IMR-90 (cell line): ENCODE measurements at regions not wholly inside any gene's neighbourhood (a gene's known extent, or its start where the extent isn't known, plus 50 kb on each side); places are given as distances from the start of the nearest gene placed in this dataset.

Experiments
- ATAC-seq: fragments of 200-7000 bp; cut with Tn5 transposase; 2 replicates; pipeline ENCODE4 v1.9.1; 2020; ENCODE audit warnings: low read depth, mild to moderate bottlenecking, moderate library complexity
- BruUV-seq: library from RNA; stranded (reverse); fragments of 400-500 nt; replicated peaks from 2 replicates; lab custom pipeline; 2021; lab: Mats Ljungman, UMichigan
- CTCF ChIA-PET: fragments of 300-600 bp; formaldehyde crosslinking; extraction: SDS; loops from one replicate; lab custom pipeline; 2021; ENCODE audit warnings: antibody characterized with exemption; lab: Yijun Ruan, JAX
- POLR2A ChIA-PET: fragments of 300-600 bp; sonication (Branson Sonifier 250); formaldehyde crosslinking; loops from one replicate; lab custom pipeline; 2022; ENCODE audit warnings: antibody characterized with exemption; ENCODE audit not compliant: unreplicated experiment; lab: Charles Lee
- DNase-seq: peaks from one replicate; pipeline ENCODE4 v3.0.0; 2013
- H2AFZ ChIP-seq: replicated peaks from 2 replicates; pipeline ENCODE3; 2013; ENCODE audit warnings: low read length, mild to moderate bottlenecking; ENCODE audit not compliant: poor library complexity
- H2AK5ac ChIP-seq: 2 replicates; pipeline ENCODE4 v1.6.1; 2013; ENCODE audit warnings: low read depth, low read length, inconsistent platforms
- H2AK9ac ChIP-seq: replicated peaks from 2 replicates; pipeline ENCODE3; 2013; ENCODE audit warnings: mild to moderate bottlenecking, low read depth, low read length, moderate library complexity; ENCODE audit not compliant: poor library complexity
- H2BK120ac ChIP-seq: 2 replicates; pipeline ENCODE4 v1.6.1; 2013; ENCODE audit warnings: low read depth, low read length, inconsistent platforms
- H2BK15ac ChIP-seq: 3 replicates; pipeline ENCODE4 v1.6.1; 2013; ENCODE audit warnings: low read depth, low read length, inconsistent platforms
- H2BK20ac ChIP-seq: 2 replicates; pipeline ENCODE4 v1.6.1; 2013; ENCODE audit warnings: low read depth, mild to moderate bottlenecking, inconsistent platforms, low read length, moderate library complexity
- H2BK5ac ChIP-seq: 2 replicates; pipeline ENCODE4 v1.6.1; 2013; ENCODE audit warnings: mild to moderate bottlenecking, low read depth, low read length, inconsistent platforms; ENCODE audit not compliant: poor library complexity, severe bottlenecking
- H3K14ac ChIP-seq: replicated peaks from 2 replicates; pipeline ENCODE4 v1.6.1; 2013; ENCODE audit warnings: low read depth, low read length, inconsistent platforms
- H3K18ac ChIP-seq: 2 replicates; pipeline ENCODE4 v1.6.1; 2013; ENCODE audit warnings: low read depth, low read length, control low read depth
- H3K23ac ChIP-seq: 2 replicates; pipeline ENCODE4 v1.6.1; 2013; ENCODE audit warnings: low read depth, low read length, inconsistent platforms
- H3K27ac ChIP-seq: 2 replicates; pipeline ENCODE4 v1.5.1; 2013; ENCODE audit warnings: mild to moderate bottlenecking, control low read depth, low read length; ENCODE audit not compliant: insufficient read depth
- H3K27me3 ChIP-seq: 2 replicates; pipeline ENCODE4 v1.6.1; 2013; ENCODE audit warnings: low read length; ENCODE audit not compliant: control insufficient read depth, insufficient read depth
- H3K36me3 ChIP-seq: 2 replicates; pipeline ENCODE4 v1.6.1; 2013; ENCODE audit warnings: low read length, mixed read lengths; ENCODE audit not compliant: control insufficient read depth, insufficient read depth
- H3K4ac ChIP-seq: 2 replicates; pipeline ENCODE4 v1.6.1; 2013; ENCODE audit warnings: low read depth, low read length, inconsistent platforms
- H3K4me1 ChIP-seq: 2 replicates; pipeline ENCODE4 v1.6.1; 2013; ENCODE audit warnings: low read length, mixed read lengths; ENCODE audit not compliant: control insufficient read depth, insufficient read depth
- H3K4me2 ChIP-seq: 2 replicates; pipeline ENCODE4 v1.6.1; 2013; ENCODE audit warnings: low read depth, mild to moderate bottlenecking, control low read depth, low read length, moderate library complexity
- H3K4me3 ChIP-seq: 2 replicates; pipeline ENCODE4 v1.5.1; 2013; ENCODE audit warnings: low read depth, mild to moderate bottlenecking, control low read depth, low read length, moderate library complexity; ENCODE audit not compliant: insufficient read depth
- H3K56ac ChIP-seq: 2 replicates; pipeline ENCODE4 v1.6.1; 2013; ENCODE audit warnings: low read length, inconsistent platforms; ENCODE audit not compliant: insufficient read depth; ENCODE audit errors: extremely low read depth
- H3K79me1 ChIP-seq, 2 experiments: 2 replicates each; pipeline ENCODE4 v1.6.1; 2013; ENCODE audit warnings: low read length in 2 of 2, inconsistent platforms in 1 of 2, low read depth in 1 of 2
- H3K9ac ChIP-seq: 2 replicates; pipeline ENCODE4 v1.6.1; 2013; ENCODE audit warnings: low read depth, low read length, control low read depth
- H3K9me1 ChIP-seq: 2 replicates; pipeline ENCODE4 v1.6.1; 2013; ENCODE audit warnings: low read length, inconsistent platforms; ENCODE audit not compliant: insufficient read depth
- H3K9me3 ChIP-seq: 2 replicates; pipeline ENCODE4 v1.6.1; 2013; ENCODE audit warnings: low read length; ENCODE audit not compliant: control insufficient read depth, insufficient read depth
- H4K20me1 ChIP-seq: 2 replicates; pipeline ENCODE4 v1.6.1; 2013; ENCODE audit warnings: low read length, inconsistent platforms; ENCODE audit not compliant: insufficient read depth
- H4K5ac ChIP-seq: 2 replicates; pipeline ENCODE4 v1.6.1; 2013; ENCODE audit warnings: mild to moderate bottlenecking, low read depth, low read length, control low read depth
- H4K8ac ChIP-seq, 2 experiments: 2 replicates each; pipeline ENCODE4 v1.6.1; 2013; ENCODE audit warnings: low read depth in 2 of 2, low read length in 2 of 2, control low read depth in 1 of 2, inconsistent platforms in 1 of 2
- H4K91ac ChIP-seq: 2 replicates; pipeline ENCODE4 v1.6.1; 2013; ENCODE audit warnings: low read depth, low read length, inconsistent platforms; ENCODE audit not compliant: insufficient read depth
- MXI1 ChIP-seq: IDR thresholded peaks from 2 replicates; pipeline ENCODE4 v1.6.1; 2012; ENCODE audit warnings: low read depth, mild to moderate bottlenecking, low read length, moderate library complexity, borderline replicate concordance
- POLR2A ChIP-seq: IDR thresholded peaks from 2 replicates; pipeline ENCODE4 v1.6.1; 2012; ENCODE audit warnings: mild to moderate bottlenecking, low read depth, low read length
- WGBS, 2 experiments: methylation state at CpG; one replicate each; pipeline versions ENCODE4 v1.1.5 to v1.1.7; 2013; ENCODE audit warnings: missing lambda C conversion rate in 2 of 2; ENCODE audit not compliant: insufficient read length in 1 of 2; ENCODE audit errors: extremely low coverage in 2 of 2; 5-methylcytosine and 5-hydroxymethylcytosine counted together
- dilution Hi-C: fragments of 300-500 bp; cut with HindIII; formaldehyde crosslinking; loops from one replicate; pipeline ENCODE4 v1.14.3; 2018; ENCODE audit warnings: low sequenced_read_pairs; ENCODE audit not compliant: unreplicated experiment
- in situ Hi-C: fragments of 300-500 bp; cut with MboI; formaldehyde crosslinking; loops from 3 replicates; pipeline ENCODE4 v1.14.3; 2019; ENCODE audit warnings: low sequenced_read_pairs, inconsistent platforms, mixed read lengths
- intact Hi-C: fragments of 100-400 bp; cut with micrococcal nuclease; formaldehyde crosslinking; loops from 2 replicates; pipeline ENCODE4 v1.10.0; 2022

DNA sequence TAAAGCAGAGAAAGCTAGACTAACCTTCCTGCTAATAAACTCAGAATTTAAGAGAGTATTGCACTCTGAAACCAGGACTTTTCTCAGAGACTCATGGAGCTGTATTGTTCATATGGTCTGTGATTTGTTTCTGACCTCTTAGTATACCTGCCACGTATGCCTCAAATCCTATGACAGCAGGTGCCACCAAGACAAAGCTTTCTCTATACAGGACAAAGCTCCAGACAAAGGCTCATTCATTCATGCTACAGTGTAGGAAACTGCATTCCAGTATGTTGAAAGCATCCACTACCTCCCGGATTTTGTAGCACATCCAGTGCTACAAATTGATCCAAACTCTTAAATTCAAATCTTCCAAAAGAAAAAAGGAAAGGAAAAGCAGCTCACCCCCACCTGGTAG is 178.3 kb downstream of the CHIC2 start:
- dilution Hi-C loops = no loop called here
- DNase-seq = no peak
- Histone ChIP-seq H4K5ac (no peak overlapping the region), H3K79me1 (no peaks in the 10 kb centered on the region), H3K56ac (no peak overlapping the region), H2BK20ac (no peak overlapping the region), H3K4me1 (peaks cover 16% of the 10 kb centered on the region), H3K9ac (no peak overlapping the region), H3K9me3 (no peaks in the 10 kb centered on the region), H3K4ac (no peak overlapping the region), H3K27ac (no peak overlapping the region), H3K23ac (no peak overlapping the region), H4K91ac (no peak overlapping the region), H3K4me3 (no peak overlapping the region), H3K9me1 (peaks cover 6% of the 10 kb centered on the region; the same call in 1 of the 2 replicates), H2BK15ac (no peak overlapping the region), H3K36me3 (no peaks in the 10 kb centered on the region), H2BK5ac (no peak overlapping the region), H2AK9ac (no peak overlapping the region), H2AFZ (no peak overlapping the region), H3K18ac (peak overlapping the region; percentile 44; the same call in 1 of the 2 replicates), H2AK5ac (no peak overlapping the region), H3K4me2 (no peak overlapping the region), H3K14ac (no peak overlapping the region), H4K8ac (no peak overlapping the region), H4K20me1 (no peaks in the 10 kb centered on the region), H2BK120ac (no peak overlapping the region), H3K27me3 (no peaks in the 10 kb centered on the region)
- no TSS peak for BruUV-seq
- in situ Hi-C loops = no loop called here
- ChIA-PET CTCF (interaction anchor here (1.0 kb wide), 1 partner anchor 23 kb away, joined by 3 read pairs; no protein-coding TSS in a partner anchor), POLR2A (no interaction called here)
- TF ChIP-seq MXI1 = no peak
- no peak for TF ChIP-seq POLR2A
- intact Hi-C loops = no loop called here
- no CpG with 5 or more reads among the region's 2 CpGs for WGBS, 2 experiments
- ATAC-seq = no peak
